Glutamatergic neuron (in vitro differentiated cells): ENCODE measurements at regions not wholly inside any gene's neighbourhood (a gene's known extent, or its start where the extent isn't known, plus 50 kb on each side); places are given as distances from the start of the nearest gene placed in this dataset.
"Not testable (repeated sequence)": the region's sequence is repeated elsewhere in the genome, so short reads cannot be mapped to it uniquely, and the experiment has no call there.

Source experiments
- DNase-seq: peaks from one replicate; pipeline ENCODE4 v3.0.0; 2022
- H3K27ac Mint-ChIP-seq: one replicate; pipeline ENCODE4 v1.8.0; 2020; ENCODE audit warnings: mild to moderate bottlenecking, mixed read lengths, inconsistent platforms; ENCODE audit not compliant: unreplicated experiment
- H3K27me3 Mint-ChIP-seq: one replicate; pipeline ENCODE4 v1.8.0; 2020; ENCODE audit warnings: mild to moderate bottlenecking, moderate library complexity, mixed read lengths, inconsistent platforms; ENCODE audit not compliant: unreplicated experiment
- H3K36me3 Mint-ChIP-seq: one replicate; pipeline ENCODE4 v1.8.0; 2020; ENCODE audit warnings: mild to moderate bottlenecking, mixed read lengths, inconsistent platforms; ENCODE audit not compliant: unreplicated experiment
- H3K4me1 Mint-ChIP-seq: one replicate; pipeline ENCODE4 v1.8.0; 2020; ENCODE audit warnings: mild to moderate bottlenecking, low read depth, mixed read lengths, inconsistent platforms; ENCODE audit not compliant: unreplicated experiment
- H3K4me3 Mint-ChIP-seq: one replicate; pipeline ENCODE4 v1.8.0; 2020; ENCODE audit warnings: mild to moderate bottlenecking, mixed read lengths, inconsistent platforms; ENCODE audit not compliant: unreplicated experiment
- H3K9me3 Mint-ChIP-seq: one replicate; pipeline ENCODE4 v1.8.0; 2020; ENCODE audit warnings: mild to moderate bottlenecking, moderate library complexity, mixed read lengths, inconsistent platforms; ENCODE audit not compliant: unreplicated experiment
- CTCF ChIP-seq: fragments of 200-600 bp; sonication (generic); IDR thresholded peaks from one replicate; pipeline ENCODE4 v1.5.0; 2021; ENCODE audit not compliant: partially characterized antibody, unreplicated experiment

- no peaks in the 10 kb centered on the region for H3K9me3 Mint-ChIP-seq
- no peak overlapping the region for H3K27ac Mint-ChIP-seq
Observed at GRCh38 chr4:110867981-110868720, 245.3 kb upstream of the PITX2 start.

GRCh38 chr4:110869114-110869513 is 246.2 kb upstream of the PITX2 start:
- H3K27ac Mint-ChIP-seq = no peak overlapping the region
- no peaks in the 10 kb centered on the region for H3K9me3 Mint-ChIP-seq
- TF ChIP-seq CTCF = no peak
- H3K4me1 Mint-ChIP-seq = peaks cover 2% of the 10 kb centered on the region
- H3K27me3 Mint-ChIP-seq = no peaks in the 10 kb centered on the region
- H3K36me3 Mint-ChIP-seq = no peaks in the 10 kb centered on the region
- H3K4me3 Mint-ChIP-seq = no peak overlapping the region
- no peak for DNase-seq

More at GRCh38 chr4:110867981-110868720, 245.3 kb upstream of the PITX2 start:
- DNase-seq = no peak
- peaks cover 2% of the 10 kb centered on the region for H3K4me1 Mint-ChIP-seq
- no peak overlapping the region for H3K4me3 Mint-ChIP-seq
- no peaks in the 10 kb centered on the region for H3K36me3 Mint-ChIP-seq
- no peak for TF ChIP-seq CTCF
- H3K27me3 Mint-ChIP-seq = no peaks in the 10 kb centered on the region

GRCh38 chr4:110869862-110870572 is 247.1 kb upstream of the PITX2 start:
- H3K27ac Mint-ChIP-seq = no peak overlapping the region
- no peak for DNase-seq
- no peak overlapping the region for H3K4me3 Mint-ChIP-seq
- no peak for TF ChIP-seq CTCF
- H3K4me1 Mint-ChIP-seq = peaks cover 2% of the 10 kb centered on the region
- no peaks in the 10 kb centered on the region for H3K36me3 Mint-ChIP-seq
- H3K9me3 Mint-ChIP-seq = no peaks in the 10 kb centered on the region
- no peaks in the 10 kb centered on the region for H3K27me3 Mint-ChIP-seq

- not testable (repeated sequence) for H3K27ac Mint-ChIP-seq, H3K4me1 Mint-ChIP-seq, H3K9me3 Mint-ChIP-seq, H3K27me3 Mint-ChIP-seq, H3K36me3 Mint-ChIP-seq, DNase-seq, H3K4me3 Mint-ChIP-seq
Observed at GRCh38 chr4:110876214-110876613, 253.3 kb upstream of the PITX2 start.

GRCh38 chr4:110876866-110877265 is 254.0 kb upstream of the PITX2 start:
- Mint-ChIP-seq H3K27ac (no peak overlapping the region), H3K27me3 (no peaks in the 10 kb centered on the region), H3K4me1 (no peaks in the 10 kb centered on the region), H3K9me3 (no peaks in the 10 kb centered on the region), H3K4me3 (no peak overlapping the region), H3K36me3 (no peaks in the 10 kb centered on the region)
- TF ChIP-seq CTCF = no peak
- DNase-seq = no peak
